ENCODE measurements at regions not wholly inside any gene's neighbourhood (a gene's known extent, or its start where the extent isn't known, plus 50 kb on each side); places are given as distances from the start of the nearest gene placed in this dataset.

GRCh38 chr7:113008755-113009154 is 77.9 kb downstream of the GPR85 start (continued):
- no peak for TF ChIP-seq ZNF512 (CRISPR knock-in tag; IDR thresholded peaks at IDR 0.05; ENCODE audit: borderline replicate concordance)
- TF ChIP-seq ZNF532 (CRISPR knock-in tag; IDR thresholded peaks at IDR 0.05; ENCODE audit: borderline replicate concordance), result no peak
- TF ChIP-seq ZNF425 (CRISPR knock-in tag; conservative IDR thresholded peaks at IDR 0.05), result no peak
- TF ChIP-seq IRF1 (CRISPR knock-in tag; IDR thresholded peaks at IDR 0.05), result no peak
- no peak for TF ChIP-seq JAZF1 (CRISPR knock-in tag; IDR thresholded peaks at IDR 0.05)
- no peak for TF ChIP-seq E2F1 (CRISPR knock-in tag; IDR thresholded peaks at IDR 0.05)
- TF ChIP-seq TEAD4 (CRISPR knock-in tag; IDR thresholded peaks at IDR 0.05), result no peak
- TF ChIP-seq CREB1 (CRISPR knock-in tag; IDR thresholded peaks at IDR 0.05), result no peak
- no peak for TF ChIP-seq SP1 (CRISPR knock-in tag; conservative IDR thresholded peaks at IDR 0.05)
- no peak for TF ChIP-seq ZBTB21 (CRISPR knock-in tag; IDR thresholded peaks at IDR 0.05; ENCODE audit: borderline replicate concordance)
- TF ChIP-seq EMX1 (CRISPR knock-in tag; IDR thresholded peaks at IDR 0.05), result no peak

GRCh38 chr7:113004726-113005454 is 81.7 kb downstream of the GPR85 start:
- H3K27me3 Mint-ChIP-seq (ENCODE audit: low read depth), result no peaks in the 10 kb centered on the region
- no peaks in the 10 kb centered on the region for H3K36me3 Mint-ChIP-seq
- DNase-seq (ENCODE audit: low spot score), result no peak
- TF ChIP-seq ATF1 (CRISPR knock-in tag; IDR thresholded peaks at IDR 0.05) (no peak), FOXP1 (CRISPR knock-in tag; IDR thresholded peaks at IDR 0.05; ENCODE audit: borderline replicate concordance) (no peak), ZMAT4 (CRISPR knock-in tag; IDR thresholded peaks at IDR 0.05) (no peak), NFYB (CRISPR knock-in tag; conservative IDR thresholded peaks at IDR 0.05; ENCODE audit: low read depth) (no peak), GRHL2 (CRISPR knock-in tag; IDR thresholded peaks at IDR 0.05; ENCODE audit: insufficient replicate concordance, severe bottlenecking) (no peak), ETV6 (CRISPR knock-in tag; IDR thresholded peaks at IDR 0.05) (no peak), SMAD4 (CRISPR knock-in tag; IDR thresholded peaks at IDR 0.05) (no peak), ZNF219 (CRISPR knock-in tag; IDR thresholded peaks at IDR 0.05; ENCODE audit: borderline replicate concordance) (no peak)
- ChIA-PET POLR2A (no interaction called here), CTCF (no interaction called here)
- H3K9me3 Mint-ChIP-seq, result peaks cover 15% of the 10 kb centered on the region
- H3K4me3 Mint-ChIP-seq, result no peak overlapping the region
- no peak overlapping the region for H3K27ac Mint-ChIP-seq
- no peak for ATAC-seq
- H3K4me1 Mint-ChIP-seq, result no peaks in the 10 kb centered on the region

Data from WTC11 (cell line).